Duodenal mucosa (tissue), 2 donors: ENCODE measurements at regions not wholly inside any gene's neighbourhood (a gene's known extent, or its start where the extent isn't known, plus 50 kb on each side); places are given as distances from the start of the nearest gene placed in this dataset.

Source experiments
- H3K27ac ChIP-seq: one replicate; pipeline ENCODE4 v1.7.0; 2013; ENCODE audit warnings: low read depth, low read length
- H3K27me3 ChIP-seq, 2 donors: one replicate each; pipeline ENCODE4 v1.7.0; 2013; ENCODE audit warnings: low read length in 2 of 2, control low read depth in 1 of 2; ENCODE audit not compliant: insufficient read depth in 2 of 2, control insufficient read depth in 1 of 2
- H3K36me3 ChIP-seq, 2 donors: one replicate each; pipeline ENCODE4 v1.7.0; 2013; ENCODE audit warnings: low read length in 2 of 2, control low read depth in 1 of 2; ENCODE audit not compliant: insufficient read depth in 2 of 2, control insufficient read depth in 1 of 2
- H3K4me1 ChIP-seq, 2 donors: one replicate each; pipeline ENCODE4 v1.7.0; 2013; ENCODE audit warnings: low read length in 2 of 2, control low read depth in 1 of 2; ENCODE audit not compliant: insufficient read depth in 2 of 2, control insufficient read depth in 1 of 2
- H3K4me3 ChIP-seq, 2 donors: one replicate each; pipeline ENCODE4 v1.7.0; 2013; ENCODE audit warnings: low read length in 2 of 2, low read depth in 1 of 2
- H3K9ac ChIP-seq, 2 donors: one replicate each; pipeline ENCODE4 v1.7.0; 2013; ENCODE audit warnings: low read length in 2 of 2, low read depth in 1 of 2
- H3K9me3 ChIP-seq, 2 donors: one replicate each; pipeline ENCODE4 v1.7.0; 2013; ENCODE audit warnings: low read length in 2 of 2, control low read depth in 1 of 2; ENCODE audit not compliant: control insufficient read depth in 1 of 2

- Histone ChIP-seq H3K4me1 (peaks cover 0 to 10% of the 10 kb centered on the region in 2 donors), H3K36me3 (no peaks in the 10 kb centered on the region), H3K4me3 (no peak overlapping the region), H3K9me3 (no peaks in the 10 kb centered on the region), H3K27me3 (no peaks in the 10 kb centered on the region), H3K9ac (no peak overlapping the region), H3K27ac (no peak overlapping the region)
These were observed 175.8 kb upstream of the STT3B start for GRCh38 chr3:31356941-31357340.

- Histone ChIP-seq H3K9ac (no peak overlapping the region), H3K27me3 (no peaks in the 10 kb centered on the region), H3K27ac (no peak overlapping the region), H3K4me3 (no peak overlapping the region), H3K36me3 (no peaks in the 10 kb centered on the region), H3K9me3 (no peaks in the 10 kb centered on the region), H3K4me1 (peaks cover 0 to 10% of the 10 kb centered on the region in 2 donors)
These were observed 175.3 kb upstream of the STT3B start for GRCh38 chr3:31357451-31357850.

DNA sequence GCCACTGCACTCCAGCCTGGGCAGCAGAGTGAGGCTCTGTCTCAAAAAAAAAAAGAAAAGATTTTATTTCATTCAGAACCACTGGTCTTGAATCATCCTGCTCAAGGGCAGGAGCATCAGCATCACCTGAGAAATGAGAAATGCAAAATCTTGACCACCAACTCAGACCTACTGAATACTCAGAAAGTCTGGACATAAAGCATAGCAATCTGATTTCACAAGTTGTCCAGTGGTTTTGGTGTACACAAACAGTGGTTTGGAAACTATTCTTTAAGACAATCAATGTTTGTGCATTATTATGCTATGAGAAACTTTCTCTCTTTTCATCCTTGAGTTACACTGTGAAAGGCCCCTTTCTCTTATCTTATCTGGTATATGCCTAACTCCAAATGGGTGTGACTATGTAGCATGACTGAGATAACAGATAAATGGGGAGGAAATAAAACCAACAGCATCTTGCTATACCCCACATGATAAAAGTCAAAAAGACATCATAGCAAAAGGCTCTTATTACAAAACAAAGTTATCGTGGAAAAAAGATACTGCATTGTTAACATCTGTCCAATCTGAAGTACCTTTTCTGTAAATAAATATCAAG, 174.2 kb upstream of the STT3B start:
- Histone ChIP-seq H3K36me3 (no peaks in the 10 kb centered on the region), H3K4me1 (peaks cover 0 to 10% of the 10 kb centered on the region in 2 donors), H3K9me3 (no peaks in the 10 kb centered on the region), H3K27me3 (no peaks in the 10 kb centered on the region), H3K4me3 (no peak overlapping the region), H3K9ac (no peak overlapping the region), H3K27ac (no peak overlapping the region)

- H3K27ac ChIP-seq: no peak overlapping the region
- no peaks in the 10 kb centered on the region for H3K36me3 ChIP-seq
- no peak overlapping the region for H3K9ac ChIP-seq
- H3K9me3 ChIP-seq: no peaks in the 10 kb centered on the region
- H3K27me3 ChIP-seq: no peaks in the 10 kb centered on the region
- peaks cover 0 to 10% of the 10 kb centered on the region in 2 donors for H3K4me1 ChIP-seq
- H3K4me3 ChIP-seq: no peak overlapping the region
These were observed 171.1 kb upstream of the STT3B start for GRCh38 chr3:31361371-31362273.

DNA sequence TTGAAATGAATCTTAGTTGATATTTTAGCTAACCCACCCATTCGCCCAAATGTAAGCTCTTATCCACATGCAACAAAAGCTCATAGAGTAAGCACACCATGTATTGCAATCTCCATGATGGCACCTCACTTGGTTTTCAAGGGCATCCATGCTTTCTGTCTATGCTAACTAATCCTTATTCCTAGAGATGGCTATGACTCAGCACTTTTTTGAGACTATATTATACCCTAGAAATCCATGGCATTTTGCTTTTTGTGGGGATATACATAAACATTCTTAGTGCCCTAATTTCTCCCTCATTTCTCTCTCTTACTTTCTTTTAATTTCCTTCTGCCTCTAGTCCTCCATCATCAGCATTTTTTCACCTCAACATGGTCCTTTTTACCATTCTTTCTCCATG, 168.5 kb upstream of the STT3B start:
- Histone ChIP-seq H3K9ac (no peak overlapping the region), H3K27me3 (no peaks in the 10 kb centered on the region), H3K4me1 (peaks cover 0 to 10% of the 10 kb centered on the region in 2 donors), H3K27ac (no peak overlapping the region), H3K9me3 (no peaks in the 10 kb centered on the region), H3K4me3 (no peak overlapping the region), H3K36me3 (no peaks in the 10 kb centered on the region)

DNA sequence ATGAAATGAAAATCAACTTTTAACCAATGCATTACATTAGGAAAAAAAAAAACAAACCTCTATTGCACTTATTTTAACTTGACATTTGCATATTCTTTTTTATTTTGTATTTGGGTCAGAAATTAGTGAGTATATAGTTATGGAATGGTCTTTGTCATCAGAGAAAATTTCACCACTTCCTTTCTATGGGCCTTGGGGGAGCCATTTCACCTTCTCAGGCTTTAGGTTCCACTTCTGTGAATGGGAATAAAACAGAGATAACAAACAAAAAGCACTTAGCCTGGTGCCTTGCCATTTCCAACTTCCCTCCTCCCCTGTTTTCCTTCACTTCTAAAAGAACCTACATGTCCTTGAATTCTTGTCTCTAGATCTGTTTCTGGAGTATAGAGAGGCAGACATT, 168.0 kb upstream of the STT3B start:
- H3K4me1 ChIP-seq: peaks cover 0 to 10% of the 10 kb centered on the region in 2 donors

GRCh38 chr3:31367518-31367917, 165.2 kb upstream of the STT3B start:
- no peaks in the 10 kb centered on the region for H3K9me3 ChIP-seq

More for the DNA sequence above, 168.0 kb upstream of the STT3B start:
- Histone ChIP-seq H3K27me3 (no peaks in the 10 kb centered on the region), H3K27ac (no peak overlapping the region), H3K9me3 (no peaks in the 10 kb centered on the region), H3K36me3 (no peaks in the 10 kb centered on the region), H3K4me3 (no peak overlapping the region), H3K9ac (no peak overlapping the region)

DNA sequence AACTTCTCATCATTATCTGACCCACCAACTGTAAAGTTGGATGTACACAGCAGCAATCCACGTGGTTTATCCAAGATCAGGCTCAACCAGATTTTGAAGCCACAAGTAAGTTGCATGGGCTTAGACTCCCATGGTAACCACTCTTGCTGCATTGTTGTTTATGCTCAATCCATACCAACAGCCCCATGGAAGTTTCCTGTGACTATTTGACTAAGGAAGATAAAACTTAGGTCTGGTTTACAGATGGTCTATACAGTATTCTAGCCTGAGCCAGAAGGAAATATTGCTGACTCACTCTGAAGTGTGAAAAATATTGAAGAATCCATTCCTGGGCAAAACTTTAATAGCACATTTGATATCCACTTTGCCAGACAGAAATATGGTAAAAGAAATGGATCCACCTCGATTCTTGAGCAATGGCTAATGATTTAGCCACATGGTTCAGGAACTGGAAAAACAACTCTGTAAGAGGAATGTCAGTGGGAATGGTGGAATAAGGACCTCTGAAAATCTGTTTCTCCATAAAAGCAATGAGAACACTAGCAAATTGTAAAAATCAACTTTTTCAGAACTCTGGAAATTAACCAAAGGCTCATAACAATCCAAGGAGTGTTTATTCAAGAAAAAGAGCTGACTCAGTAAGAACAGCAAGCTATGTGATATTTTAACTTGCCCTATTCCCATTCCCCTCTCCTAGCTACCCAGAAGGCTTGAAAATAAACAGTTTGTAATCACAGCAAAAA, 162.9 kb upstream of the STT3B start:
- no peak overlapping the region for H3K4me3 ChIP-seq
- no peak overlapping the region for H3K9ac ChIP-seq
- H3K36me3 ChIP-seq: no peaks in the 10 kb centered on the region
- H3K4me1 ChIP-seq: no peaks in the 10 kb centered on the region
- H3K27me3 ChIP-seq: no peaks in the 10 kb centered on the region
- H3K27ac ChIP-seq: no peak overlapping the region
- no peaks in the 10 kb centered on the region for H3K9me3 ChIP-seq

More at GRCh38 chr3:31367518-31367917, 165.2 kb upstream of the STT3B start:
- Histone ChIP-seq H3K9ac (no peak overlapping the region), H3K4me3 (no peak overlapping the region), H3K4me1 (no peaks in the 10 kb centered on the region), H3K36me3 (no peaks in the 10 kb centered on the region), H3K27me3 (no peaks in the 10 kb centered on the region), H3K27ac (no peak overlapping the region)

DNA sequence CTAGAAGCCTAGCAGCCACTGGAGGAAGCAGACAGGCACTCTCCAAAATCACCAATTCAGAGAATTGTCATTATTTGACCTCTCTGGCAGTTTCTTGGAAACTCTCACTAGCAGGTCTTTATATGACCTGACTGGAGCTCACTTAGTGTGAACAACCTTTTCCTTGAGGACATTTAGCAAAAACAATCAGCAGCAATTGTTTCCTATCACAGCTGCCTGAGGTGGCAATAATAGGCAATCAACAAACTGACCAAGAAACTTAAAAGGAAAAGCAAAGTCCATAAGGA, 162.4 kb upstream of the STT3B start:
- H3K4me3 ChIP-seq: no peak overlapping the region
- H3K9me3 ChIP-seq: no peaks in the 10 kb centered on the region
- H3K27ac ChIP-seq: no peak overlapping the region
- no peaks in the 10 kb centered on the region for H3K36me3 ChIP-seq
- no peak overlapping the region for H3K9ac ChIP-seq
- no peaks in the 10 kb centered on the region for H3K27me3 ChIP-seq
- H3K4me1 ChIP-seq: no peaks in the 10 kb centered on the region

GRCh38 chr3:31370681-31371080, 162.0 kb upstream of the STT3B start:
- Histone ChIP-seq H3K9me3 (no peaks in the 10 kb centered on the region), H3K4me1 (no peaks in the 10 kb centered on the region), H3K36me3 (no peaks in the 10 kb centered on the region), H3K27ac (no peak overlapping the region), H3K9ac (no peak overlapping the region), H3K4me3 (no peak overlapping the region), H3K27me3 (no peaks in the 10 kb centered on the region)
